ENCODE measurements at regions not wholly inside any gene's neighbourhood (a gene's known extent, or its start where the extent isn't known, plus 50 kb on each side); places are given as distances from the start of the nearest gene placed in this dataset.

GRCh38 chr14:65193916-65194590 lies 91.7 kb upstream of the MAX start:
- no peak for TF ChIP-seq CTCF (IDR thresholded peaks at IDR 0.05; ENCODE audit: low read depth, low read length, missing control alignments)
- no peak for DNase-seq (ENCODE audit: extremely low read depth, low read depth)
- no peak overlapping the region for H3K4me3 ChIP-seq (replicated peaks; ENCODE audit: low read depth, low read length)

- no peak for DNase-seq (ENCODE audit: extremely low read depth, low read depth)
- H3K4me3 ChIP-seq (replicated peaks; ENCODE audit: low read depth, low read length): no peak overlapping the region
- TF ChIP-seq CTCF (IDR thresholded peaks at IDR 0.05; ENCODE audit: low read depth, low read length, missing control alignments): no peak
These were observed 92.9 kb upstream of the MAX start for GRCh38 chr14:65195042-65195719.

- TF ChIP-seq CTCF (IDR thresholded peaks at IDR 0.05; ENCODE audit: low read depth, low read length, missing control alignments): no peak
- no peak overlapping the region for H3K4me3 ChIP-seq (replicated peaks; ENCODE audit: low read depth, low read length)
- no peak for DNase-seq (ENCODE audit: extremely low read depth, low read depth)
These were observed 96.0 kb upstream of the MAX start for GRCh38 chr14:65198346-65198745.

- no peak for TF ChIP-seq CTCF (IDR thresholded peaks at IDR 0.05; ENCODE audit: low read depth, low read length, missing control alignments)
- DNase-seq (ENCODE audit: extremely low read depth, low read depth): no peak
- no peak overlapping the region for H3K4me3 ChIP-seq (replicated peaks; ENCODE audit: low read depth, low read length)
These were observed 98.1 kb upstream of the MAX start for GRCh38 chr14:65200454-65200853.

GRCh38 chr14:65203574-65203973 lies 101.3 kb upstream of the MAX start:
- no peak for TF ChIP-seq CTCF (IDR thresholded peaks at IDR 0.05; ENCODE audit: low read depth, low read length, missing control alignments)
- no peak overlapping the region for H3K4me3 ChIP-seq (replicated peaks; ENCODE audit: low read depth, low read length)
- no peak for DNase-seq (ENCODE audit: extremely low read depth, low read depth)

GRCh38 chr14:65204056-65204455 lies 101.7 kb upstream of the MAX start:
- H3K4me3 ChIP-seq (replicated peaks; ENCODE audit: low read depth, low read length): no peak overlapping the region
- DNase-seq (ENCODE audit: extremely low read depth, low read depth): no peak
- no peak for TF ChIP-seq CTCF (IDR thresholded peaks at IDR 0.05; ENCODE audit: low read depth, low read length, missing control alignments)

All from HFF-Myc (cell line).